SK-N-MC (cell line): ENCODE measurements at regions not wholly inside any gene's neighbourhood (a gene's known extent, or its start where the extent isn't known, plus 50 kb on each side); places are given as distances from the start of the nearest gene placed in this dataset.

Experiments
- EZH2 ChIP-seq: fragments of 200-600 bp; sonication (generic); IDR thresholded peaks from one replicate; pipeline ENCODE4 v1.6.1; 2017; ENCODE audit warnings: antibody characterized with exemption
- POLR2AphosphoS5 ChIP-seq: IDR thresholded peaks from 2 replicates; pipeline ENCODE4 v1.6.1; 2012; ENCODE audit warnings: mild to moderate bottlenecking, low read depth, low read length, borderline replicate concordance

DNA sequence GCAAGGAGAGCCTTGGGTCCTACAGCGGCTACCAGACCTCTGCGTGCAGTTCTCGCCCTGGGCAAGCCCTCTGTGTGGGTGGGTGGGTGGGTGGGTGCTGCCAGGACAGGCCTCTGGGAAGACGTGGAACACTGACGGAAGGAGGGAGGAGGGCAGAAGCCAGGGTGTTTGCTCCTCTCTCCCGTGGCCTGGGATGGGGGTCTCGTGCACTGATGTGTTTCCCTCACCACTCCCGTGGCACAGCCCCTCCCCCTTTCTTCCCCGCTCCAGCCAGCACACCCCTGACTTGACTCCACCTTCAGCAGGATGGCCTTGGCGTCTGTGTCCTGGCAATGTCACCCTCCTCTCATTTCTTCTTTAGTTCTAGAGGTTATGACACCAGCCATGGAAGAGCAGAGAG lies 130.0 kb downstream of the CDH26 start:
- TF ChIP-seq POLR2AphosphoS5 = no peak
- no peak for TF ChIP-seq EZH2
